Lower leg skin (tissue), 3 donors: ENCODE measurements at regions not wholly inside any gene's neighbourhood (a gene's known extent, or its start where the extent isn't known, plus 50 kb on each side); places are given as distances from the start of the nearest gene placed in this dataset.

Experiments
- CTCF ChIP-seq, 3 donors: fragments of 450-650 bp; IDR thresholded peaks; one replicate each; pipeline ENCODE4 v1.5.1; 2016; ENCODE audit warnings: antibody characterized with exemption in 3 of 3, mild to moderate bottlenecking in 3 of 3, moderate library complexity in 2 of 3
- POLR2A ChIP-seq, 2 donors: fragments of 450-650 bp; IDR thresholded peaks; one replicate each; pipeline ENCODE4 v1.6.1; 2016 to 2017; ENCODE audit warnings: antibody characterized with exemption in 2 of 2, mild to moderate bottlenecking in 1 of 2, moderate library complexity in 1 of 2

GRCh38 chr5:27482663-27483062 is 444.3 kb upstream of the CDH9 start:
- TF ChIP-seq CTCF (IDR thresholded peaks at IDR 0.05) (no peak), POLR2A (IDR thresholded peaks at IDR 0.05) (no peak)
